H9 (cell line): ENCODE measurements at regions not wholly inside any gene's neighbourhood (a gene's known extent, or its start where the extent isn't known, plus 50 kb on each side); places are given as distances from the start of the nearest gene placed in this dataset.

ENCODE experiments used
- DNase-seq: peaks from one replicate; pipeline ENCODE4 v3.0.0-alpha.2; 2017
- H2AFZ ChIP-seq: one replicate; pipeline ENCODE4 v1.6.1; 2013; ENCODE audit warnings: mild to moderate bottlenecking, low read length, control low read depth, moderate library complexity
- H2AK5ac ChIP-seq: 2 replicates; pipeline ENCODE4 v1.6.1; 2013; ENCODE audit warnings: low read length, control low read depth, mixed read lengths; ENCODE audit not compliant: insufficient read length
- H2BK120ac ChIP-seq: one replicate; pipeline ENCODE4 v1.6.1; 2013; ENCODE audit warnings: low read depth, mild to moderate bottlenecking, low read length, control low read depth, inconsistent platforms; ENCODE audit not compliant: poor library complexity, severe bottlenecking
- H2BK12ac ChIP-seq: 2 replicates; pipeline ENCODE4 v1.6.1; 2013; ENCODE audit warnings: low read length, control low read depth, mixed read lengths, low read depth; ENCODE audit not compliant: insufficient read length
- H2BK15ac ChIP-seq: 2 replicates; pipeline ENCODE4 v1.6.1; 2013; ENCODE audit warnings: low read depth, low read length, control low read depth
- H2BK20ac ChIP-seq: one replicate; pipeline ENCODE4 v1.6.1; 2013; ENCODE audit warnings: low read depth, mild to moderate bottlenecking, low read length, control low read depth, inconsistent platforms; ENCODE audit not compliant: poor library complexity, severe bottlenecking
- H2BK5ac ChIP-seq: 2 replicates; pipeline ENCODE4 v1.6.1; 2013; ENCODE audit warnings: low read length, control low read depth, mixed read lengths; ENCODE audit not compliant: insufficient read length
- H3K14ac ChIP-seq: 2 replicates; pipeline ENCODE4 v1.6.1; 2013; ENCODE audit warnings: low read length, control low read depth; ENCODE audit not compliant: insufficient read depth
- H3K18ac ChIP-seq: 2 replicates; pipeline ENCODE4 v1.6.1; 2013; ENCODE audit warnings: low read depth, mild to moderate bottlenecking, mixed read lengths, low read length, control low read depth; ENCODE audit not compliant: insufficient read length
- H3K23ac ChIP-seq: 2 replicates; pipeline ENCODE4 v1.6.1; 2013; ENCODE audit warnings: low read length, control low read depth, mixed read lengths, low read depth; ENCODE audit not compliant: insufficient read length
- H3K23me2 ChIP-seq: 2 replicates; pipeline ENCODE4 v1.6.1; 2013; ENCODE audit warnings: low read depth, mild to moderate bottlenecking, mixed read lengths, low read length, control low read depth; ENCODE audit not compliant: insufficient read length, poor library complexity, severe bottlenecking
- H3K27ac ChIP-seq: 2 replicates; pipeline ENCODE4 v1.5.1; 2013; ENCODE audit warnings: low read length, control low read depth, mixed read lengths, low read depth; ENCODE audit not compliant: insufficient read length
- H3K27me3 ChIP-seq: 2 replicates; pipeline ENCODE4 v1.6.1; 2013; ENCODE audit warnings: low read length, control low read depth, inconsistent platforms; ENCODE audit not compliant: insufficient read depth
- H3K4ac ChIP-seq: 2 replicates; pipeline ENCODE4 v1.6.1; 2013; ENCODE audit warnings: low read depth, mild to moderate bottlenecking, control low read depth, inconsistent platforms, low read length, moderate library complexity
- H3K4me1 ChIP-seq: 2 replicates; pipeline ENCODE4 v1.6.1; 2013; ENCODE audit warnings: low read length, control low read depth, inconsistent platforms; ENCODE audit not compliant: insufficient read depth
- H3K4me2 ChIP-seq: 2 replicates; pipeline ENCODE4 v1.6.1; 2013; ENCODE audit warnings: low read length, control low read depth, mixed read lengths; ENCODE audit not compliant: insufficient read length, insufficient read depth
- H3K56ac ChIP-seq: 2 replicates; pipeline ENCODE4 v1.6.1; 2013; ENCODE audit warnings: low read depth, mild to moderate bottlenecking, mixed read lengths, low read length, control low read depth; ENCODE audit not compliant: insufficient read length
- H3K79me1 ChIP-seq: 2 replicates; pipeline ENCODE4 v1.6.1; 2013; ENCODE audit warnings: low read depth, mild to moderate bottlenecking, moderate library complexity, low read length, control low read depth, inconsistent platforms; ENCODE audit not compliant: insufficient read depth, poor library complexity, severe bottlenecking
- H3K79me2 ChIP-seq: 2 replicates; pipeline ENCODE4 v1.6.1; 2013; ENCODE audit warnings: low read length, control low read depth, inconsistent platforms; ENCODE audit not compliant: insufficient read depth
- H3K9ac ChIP-seq: 2 replicates; pipeline ENCODE4 v1.6.1; 2013; ENCODE audit warnings: low read length, control low read depth, mixed read lengths; ENCODE audit not compliant: insufficient read length; ENCODE audit errors: extremely low read depth
- H3K9me3 ChIP-seq: one replicate; pipeline ENCODE4 v1.6.1; 2013; ENCODE audit warnings: low read depth, low read length, inconsistent platforms; ENCODE audit not compliant: control insufficient read depth
- H3T11ph ChIP-seq: one replicate; pipeline ENCODE4 v1.6.1; 2013; ENCODE audit warnings: mild to moderate bottlenecking, low read length, control low read depth, inconsistent platforms
- H4K20me1 ChIP-seq: one replicate; pipeline ENCODE4 v1.6.1; 2013; ENCODE audit not compliant: control insufficient read depth, insufficient read length, insufficient read depth
- H4K5ac ChIP-seq: 2 replicates; pipeline ENCODE4 v1.6.1; 2013; ENCODE audit warnings: low read depth, mild to moderate bottlenecking, mixed read lengths, low read length, control low read depth; ENCODE audit not compliant: insufficient read length
- H4K8ac ChIP-seq: replicated peaks from 2 replicates; pipeline ENCODE4 v1.6.1; 2013; ENCODE audit warnings: low read length, control low read depth, mixed read lengths, low read depth; ENCODE audit not compliant: insufficient read length
- H4K91ac ChIP-seq: 2 replicates; pipeline ENCODE4 v1.6.1; 2013; ENCODE audit warnings: low read depth, mild to moderate bottlenecking, moderate library complexity, mixed read lengths, low read length, control low read depth; ENCODE audit not compliant: insufficient read length
- H3K27ac Mint-ChIP-seq, 3 experiments: 2 replicates in 2 of 3; 3 replicates in 1 of 3; pipeline ENCODE4 v1.8.0; 2020 to 2021; ENCODE audit warnings: mixed read lengths in 3 of 3, mild to moderate bottlenecking in 1 of 3, moderate library complexity in 1 of 3
- H3K27me3 Mint-ChIP-seq: 2 replicates; pipeline ENCODE4 v1.8.0; 2021; ENCODE audit warnings: low read depth, mild to moderate bottlenecking, moderate library complexity, mixed read lengths
- H3K36me3 Mint-ChIP-seq, 3 experiments: 2 replicates in 2 of 3; 3 replicates in 1 of 3; pipeline ENCODE4 v1.8.0; 2020 to 2021; ENCODE audit warnings: low read depth in 3 of 3, mixed read lengths in 3 of 3; ENCODE audit not compliant: insufficient read depth in 1 of 3
- H3K4me1 Mint-ChIP-seq, 2 experiments: 2 replicates each; pipeline ENCODE4 v1.8.0; 2020; ENCODE audit warnings: mixed read lengths in 2 of 2
- H3K4me3 Mint-ChIP-seq, 2 experiments: 2 replicates in 1 of 2; 3 replicates in 1 of 2; pipeline ENCODE4 v1.8.0; 2020 to 2021; ENCODE audit warnings: mild to moderate bottlenecking in 2 of 2, mixed read lengths in 2 of 2, moderate library complexity in 1 of 2
- H3K9me3 Mint-ChIP-seq, 2 experiments: 2 replicates in 1 of 2; 3 replicates in 1 of 2; pipeline ENCODE4 v1.8.0; 2020; ENCODE audit warnings: mild to moderate bottlenecking in 2 of 2, mixed read lengths in 2 of 2, moderate library complexity in 1 of 2
- CTCF ChIP-seq: fragments of 200-600 bp; sonication (generic); conservative IDR thresholded peaks from 3 replicates; pipeline ENCODE4 v1.8.0; 2021; ENCODE audit warnings: antibody characterized with exemption, mild to moderate bottlenecking
- WGBS: extraction: QIAGEN DNeasy Blood & Tissue Kit; methylation state at CpG from one replicate; pipeline ENCODE4 v1.1.7; 2013; ENCODE audit warnings: missing lambda C conversion rate, low lambda C conversion rate, mixed read lengths; ENCODE audit not compliant: insufficient read length; ENCODE audit errors: extremely low coverage; 5-methylcytosine and 5-hydroxymethylcytosine counted together

GRCh38 chr5:32869216-32869615, 158.1 kb downstream of the NPR3 start:
- Histone ChIP-seq H3K18ac (no peak overlapping the region), H3K4me2 (no peak overlapping the region), H3K14ac (no peak overlapping the region), H3K27me3 (no peaks in the 10 kb centered on the region), H3K9ac (no peak overlapping the region), H2BK120ac (no peak overlapping the region), H3K4me1 (no peaks in the 10 kb centered on the region), H4K20me1 (no peaks in the 10 kb centered on the region), H3K56ac (no peak overlapping the region), H3T11ph (no peak overlapping the region), H2BK15ac (no peak overlapping the region), H3K79me1 (no peaks in the 10 kb centered on the region), H2BK20ac (no peak overlapping the region), H2BK5ac (no peak overlapping the region), H2BK12ac (no peak overlapping the region), H3K23me2 (no peaks in the 10 kb centered on the region), H3K23ac (no peak overlapping the region), H3K27ac (no peak overlapping the region), H3K9me3 (no peaks in the 10 kb centered on the region), H2AFZ (no peak overlapping the region), H4K8ac (no peak overlapping the region), H2AK5ac (no peak overlapping the region), H4K5ac (no peak overlapping the region), H4K91ac (no peak overlapping the region), H3K4ac (no peak overlapping the region), H3K79me2 (no peaks in the 10 kb centered on the region)
- no peak for TF ChIP-seq CTCF
- Mint-ChIP-seq H3K27me3 (no peaks in the 10 kb centered on the region), H3K4me3 (no peak overlapping the region), H3K27ac (no peak overlapping the region), H3K36me3 (peaks cover 6 to 15% (median 7%) of the 10 kb centered on the region in 3 experiments; a peak in 4 of 7 replicates), H3K9me3 (peaks cover 13 to 15% of the 10 kb centered on the region in 2 experiments), H3K4me1 (peaks cover 19 to 20% of the 10 kb centered on the region in 2 experiments)
- no peak for DNase-seq
- no CpG with 5 or more reads among the region's 3 CpGs for WGBS
